Inflammatory macrophage treated with lipopolysaccharide for 4 hours (primary cell): ENCODE measurements at regions not wholly inside any gene's neighbourhood (a gene's known extent, or its start where the extent isn't known, plus 50 kb on each side); places are given as distances from the start of the nearest gene placed in this dataset.
A peak's percentile ranks its signal among the peaks of the same experiment; 100 is the strongest.
"Not testable (repeated sequence)": the region's sequence is repeated elsewhere in the genome, so short reads cannot be mapped to it uniquely, and the experiment has no call there.

Source experiments
- DNase-seq: peaks from one replicate; pipeline ENCODE4 v3.0.0-alpha.2; 2020

DNA sequence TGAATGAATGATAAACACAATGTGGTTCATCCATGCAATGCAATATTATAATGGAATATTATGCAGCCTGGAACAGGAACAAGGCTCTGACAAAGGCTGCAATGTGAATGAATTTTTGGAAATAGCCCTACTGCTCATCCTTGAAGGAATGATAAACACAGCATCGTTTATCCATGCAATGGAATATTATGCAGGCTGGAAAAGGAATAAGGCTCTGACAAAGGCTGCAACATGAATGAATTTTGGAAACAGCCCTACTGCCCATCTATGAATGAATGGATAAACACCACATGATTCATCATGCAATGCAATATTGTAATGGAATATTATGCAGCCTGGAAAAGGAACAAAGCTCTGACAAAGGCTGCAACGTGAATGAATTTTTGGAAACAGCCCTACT lies 159.4 kb downstream of the CRLF2 start:
- no peak for DNase-seq

DNA sequence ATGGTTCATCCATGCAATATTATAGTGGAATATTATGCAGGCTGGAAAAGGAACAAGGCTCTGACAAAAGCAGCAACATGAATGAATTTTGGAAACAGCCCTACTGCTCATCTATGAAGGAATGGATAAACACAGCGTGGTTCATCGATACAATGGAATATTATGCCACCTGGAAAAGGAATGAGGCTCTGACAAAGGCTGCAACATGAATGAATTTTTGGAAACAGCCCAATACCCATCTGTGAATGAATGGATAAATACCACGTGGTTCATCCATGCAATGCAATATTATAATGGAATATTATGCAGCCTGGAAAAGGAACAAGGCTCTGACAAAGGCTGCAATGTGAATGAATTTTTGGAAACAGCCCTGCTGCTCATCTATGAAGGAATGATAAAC lies 160.4 kb downstream of the CRLF2 start:
- DNase-seq: no peak

DNA sequence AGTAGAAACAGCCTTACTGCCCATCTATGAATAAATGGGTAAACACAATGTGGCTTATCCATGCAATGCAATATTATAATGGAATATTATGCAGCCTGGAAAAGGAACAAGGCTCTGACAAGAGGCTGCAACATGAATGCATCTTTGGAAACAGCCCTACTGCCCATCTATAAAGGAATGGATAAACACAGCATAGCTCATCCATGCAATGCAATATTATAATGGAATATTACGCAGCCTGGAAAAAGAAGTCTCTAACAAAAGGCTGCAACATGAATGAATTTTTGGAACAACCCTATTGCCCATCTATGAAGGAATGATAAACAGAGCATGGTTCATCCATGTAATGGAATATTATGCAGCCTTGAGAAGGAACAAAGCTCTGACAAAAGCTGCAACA lies 161.0 kb downstream of the CRLF2 start:
- no peak for DNase-seq

DNA sequence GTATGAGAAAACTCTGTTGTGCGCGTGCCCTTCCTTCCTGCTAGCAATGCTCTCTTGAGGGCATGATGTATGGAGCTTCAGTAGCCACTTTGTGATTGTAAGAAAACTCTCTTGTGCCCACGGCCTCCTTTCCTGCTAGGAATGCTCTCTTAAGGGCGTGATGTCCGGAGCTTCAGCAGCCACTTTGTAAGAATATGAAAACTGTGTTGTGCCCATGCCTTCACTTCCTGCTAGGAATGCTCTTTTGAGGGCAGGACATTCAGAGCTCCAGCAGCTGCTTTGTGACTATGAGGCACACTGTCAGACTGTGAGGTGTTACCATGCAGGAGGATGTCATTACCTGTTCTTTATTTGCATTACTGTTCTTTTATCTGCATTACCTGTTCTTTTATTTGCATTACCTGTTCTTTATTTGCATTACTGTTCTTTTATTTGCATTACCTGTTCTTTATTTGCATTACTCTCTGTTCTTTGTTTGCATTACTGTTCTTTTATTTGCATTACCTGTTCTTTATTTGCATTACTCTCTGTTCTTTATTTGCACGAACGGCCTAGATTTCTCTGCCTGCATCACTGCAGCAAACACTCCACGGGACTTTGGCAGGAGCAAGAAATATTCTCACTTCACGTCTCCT lies 166.7 kb downstream of the CRLF2 start:
- no peak for DNase-seq

DNA sequence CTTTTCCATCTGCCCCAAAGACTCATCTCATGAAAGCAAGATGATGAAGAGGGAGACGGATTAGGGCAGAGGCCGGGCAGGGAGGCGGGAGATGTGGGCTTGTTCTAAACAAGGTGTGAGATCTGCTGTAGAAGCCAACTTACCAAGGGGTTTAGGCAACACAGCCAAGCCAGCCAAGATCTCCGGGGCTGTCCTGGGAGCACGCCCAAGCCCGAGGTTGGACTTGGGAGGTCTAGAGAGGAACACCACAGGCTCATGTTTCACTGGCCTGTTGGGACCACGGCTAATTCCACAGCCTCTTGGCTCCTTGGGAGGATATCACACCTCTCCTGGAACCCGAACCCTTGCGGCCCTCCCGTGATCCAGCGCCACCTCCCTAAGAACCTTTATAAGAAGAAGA lies 171.4 kb downstream of the CRLF2 start:
- no peak for DNase-seq

DNA sequence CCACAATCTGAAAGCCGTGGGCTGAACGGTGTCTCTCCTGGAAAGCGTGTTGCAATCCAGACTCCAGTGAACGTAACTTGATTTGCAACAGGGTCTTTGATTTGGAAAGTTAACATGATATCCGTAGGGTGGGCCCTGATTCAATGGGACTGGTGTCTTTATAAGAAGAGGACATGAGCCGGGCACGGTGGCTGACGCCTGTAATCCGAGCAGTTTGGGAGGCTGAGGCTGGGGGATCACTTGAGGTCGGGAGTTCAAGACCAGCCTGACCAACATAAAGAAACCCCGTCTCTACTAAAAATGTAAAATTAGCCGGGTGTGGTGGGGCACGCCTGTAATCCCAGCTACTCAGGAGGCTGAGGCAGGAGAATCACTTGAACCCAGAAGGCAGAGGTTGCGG lies 176.5 kb downstream of the CRLF2 start:
- not testable (repeated sequence) for DNase-seq

DNA sequence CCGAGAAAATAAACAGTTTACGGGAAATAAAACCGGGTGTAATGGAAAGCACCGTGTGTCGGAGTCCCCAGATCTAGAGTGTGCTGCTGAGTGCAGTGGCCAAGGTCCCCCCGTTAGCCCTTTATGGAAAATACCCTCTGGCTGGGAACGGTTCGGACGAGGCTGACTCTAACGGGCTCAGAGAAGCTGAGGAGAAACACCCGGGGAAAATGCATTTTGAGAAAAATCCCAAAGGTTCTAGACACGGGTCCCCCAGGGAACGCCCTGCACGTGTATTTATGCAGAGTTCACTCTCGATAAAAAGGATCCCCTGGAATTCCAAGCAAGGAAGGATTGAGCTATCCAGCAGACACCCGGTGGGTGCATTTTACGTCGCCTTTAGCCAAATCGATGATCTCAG lies 177.2 kb downstream of the CRLF2 start:
- no peak for DNase-seq

DNA sequence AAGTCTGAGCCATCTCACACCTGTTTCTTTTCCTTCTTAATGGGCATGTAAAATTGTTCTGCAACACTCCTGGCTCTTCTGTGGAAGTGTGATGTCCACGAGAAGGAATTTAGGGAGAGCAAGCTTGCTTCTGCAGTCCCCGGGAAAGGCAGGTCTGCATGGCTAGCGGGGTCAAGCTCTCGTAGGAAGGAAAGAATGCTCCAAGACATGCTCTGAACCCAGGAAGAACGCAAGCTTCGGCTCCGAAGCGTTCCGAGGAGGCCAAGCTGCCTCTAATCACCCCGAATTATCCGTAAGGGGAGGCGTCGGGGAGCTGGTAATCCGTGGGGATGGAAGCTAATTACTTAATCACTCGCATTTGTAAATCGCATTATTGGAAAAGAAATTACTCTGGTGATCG lies 177.7 kb downstream of the CRLF2 start:
- DNase-seq: no peak

DNA sequence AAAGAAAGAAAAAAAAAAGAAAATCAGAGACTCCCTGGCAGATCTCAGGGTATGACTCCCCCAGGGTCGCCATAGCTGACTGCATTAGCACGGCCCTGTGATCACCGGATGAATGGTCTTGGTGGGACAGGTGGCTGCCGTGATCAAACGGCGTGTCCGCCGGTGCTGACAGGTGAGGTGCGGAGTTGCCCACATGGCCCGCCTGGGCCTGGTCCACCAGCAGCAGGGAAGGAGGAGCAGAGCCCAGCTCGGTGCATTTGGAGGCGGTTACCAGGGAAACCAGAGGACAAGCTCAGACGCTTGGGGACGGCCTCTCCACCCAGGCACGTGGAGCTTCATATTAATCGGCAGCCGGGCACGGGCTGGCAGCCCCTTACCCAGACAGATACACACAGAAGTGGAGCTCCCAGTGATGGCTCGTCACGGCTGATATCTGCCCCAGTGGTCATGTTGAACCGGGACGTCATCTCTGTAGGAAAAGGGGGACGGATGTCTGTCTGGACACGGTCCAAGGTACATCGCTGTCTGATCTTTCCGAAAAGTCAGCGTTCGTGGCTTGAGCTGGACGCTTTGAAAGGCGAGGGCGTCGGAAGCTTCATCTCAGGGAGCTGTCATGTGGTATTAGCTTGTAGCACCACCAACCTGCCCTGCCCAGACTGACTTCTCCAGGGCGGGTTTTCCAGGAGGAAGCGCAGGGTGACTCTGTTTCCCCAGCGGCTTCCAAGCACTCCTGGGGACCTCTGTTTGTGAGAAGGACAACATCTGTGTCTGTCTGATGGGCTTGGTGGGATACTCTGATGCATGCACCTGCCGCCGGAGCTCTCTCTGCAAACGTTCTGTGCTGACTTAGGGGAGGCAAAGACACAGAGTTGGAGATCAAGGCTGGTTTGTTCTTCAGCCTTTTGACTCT lies 180.7 kb downstream of the CRLF2 start:
- no peak for DNase-seq

DNA sequence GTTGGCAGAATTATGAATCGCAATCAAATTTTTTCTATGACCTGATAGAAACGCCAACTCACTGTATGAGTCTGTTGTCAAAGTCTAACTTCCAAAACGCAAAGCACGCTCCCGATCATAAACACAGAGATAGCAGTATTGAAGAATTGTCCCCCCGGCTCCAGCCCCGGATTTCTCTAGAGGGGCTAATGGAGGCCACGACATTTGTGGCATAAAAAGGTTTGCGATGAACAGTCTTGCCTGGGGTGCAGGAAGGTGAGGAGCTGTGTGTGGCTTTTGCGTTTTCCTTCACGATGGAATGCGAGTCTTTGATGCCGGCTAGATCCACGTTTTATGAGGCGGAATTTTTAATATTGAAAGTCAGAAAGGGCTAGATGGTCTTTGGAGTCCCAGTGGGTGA lies 183.0 kb downstream of the CRLF2 start:
- DNase-seq: no peak

DNA sequence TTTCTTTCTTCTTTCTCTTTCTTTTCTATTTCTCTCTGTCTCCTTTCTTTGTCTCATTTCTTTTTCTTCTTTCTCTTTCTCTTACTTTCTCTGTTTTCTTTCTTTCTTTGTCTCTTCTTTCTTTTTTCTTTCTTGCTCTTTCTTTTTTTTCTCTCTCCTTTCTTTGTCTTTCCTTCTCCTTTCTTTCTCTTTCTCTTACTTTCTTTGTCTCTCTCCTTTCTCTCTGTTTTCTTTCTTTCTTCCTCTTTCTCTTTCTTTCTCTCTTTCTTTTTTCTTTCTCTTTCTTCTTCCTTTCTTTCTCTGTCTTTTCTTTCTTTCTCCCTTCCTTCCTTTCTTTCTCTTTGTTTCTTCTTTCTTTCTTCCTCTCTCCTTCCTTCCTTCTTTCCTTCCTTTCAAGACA lies 184.8 kb downstream of the CRLF2 start:
- no peak for DNase-seq

DNA sequence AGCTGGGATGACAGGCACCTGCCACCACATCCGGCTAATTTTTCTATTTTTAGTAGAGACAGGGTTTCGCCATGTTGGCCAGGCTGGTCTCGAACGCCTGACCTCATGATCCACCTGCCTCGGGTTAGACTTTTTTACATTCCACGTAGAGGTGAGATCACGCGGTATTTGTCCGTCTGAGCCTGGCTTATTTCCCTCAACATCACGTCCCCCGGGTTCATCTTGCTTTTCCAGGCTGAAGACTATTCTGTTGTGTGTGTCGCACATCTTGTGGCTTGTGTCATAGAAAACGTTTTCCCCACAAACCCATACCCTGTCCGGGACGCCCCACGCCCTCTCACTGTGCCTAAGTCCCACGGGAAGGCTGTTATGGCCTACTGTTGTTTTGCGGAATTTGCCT lies 185.3 kb downstream of the CRLF2 start:
- peak; percentile 1 for DNase-seq

DNA sequence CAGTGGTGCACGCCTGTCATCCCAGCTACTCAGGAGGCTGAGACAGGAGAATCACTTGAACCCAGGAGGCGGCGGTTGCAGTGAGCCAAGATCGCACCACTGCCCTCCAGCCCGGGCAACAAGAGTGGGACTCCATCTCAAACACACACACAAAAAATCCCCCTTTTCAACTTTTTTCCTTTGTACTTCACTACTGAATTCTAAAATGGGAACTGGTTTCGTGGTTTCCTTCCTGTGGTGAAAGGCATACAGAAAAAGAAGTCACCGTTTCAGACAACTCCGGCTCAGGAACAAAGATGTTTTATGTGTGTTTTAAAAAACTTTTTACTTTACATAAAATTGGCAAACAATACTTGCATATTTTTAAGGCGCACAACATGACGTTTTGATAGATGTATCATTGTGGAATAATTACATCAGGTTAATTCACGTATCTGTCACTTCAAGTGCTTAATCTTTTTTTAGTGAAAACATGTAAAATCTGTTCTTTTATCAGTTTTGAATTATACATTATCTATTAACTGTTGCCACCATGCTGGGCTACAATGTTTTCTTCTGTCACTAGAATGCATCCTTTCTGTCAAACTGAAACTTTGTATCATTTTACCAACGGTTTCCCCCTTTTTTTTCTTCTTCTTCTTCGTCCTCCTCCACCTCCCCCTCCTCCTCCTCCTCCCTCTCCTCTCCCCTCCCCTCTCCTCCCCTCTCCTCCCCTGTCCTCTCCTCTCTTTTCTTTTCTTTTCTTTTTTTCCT lies 186.0 kb downstream of the CRLF2 start:
- peak; percentile 15 for DNase-seq

DNA sequence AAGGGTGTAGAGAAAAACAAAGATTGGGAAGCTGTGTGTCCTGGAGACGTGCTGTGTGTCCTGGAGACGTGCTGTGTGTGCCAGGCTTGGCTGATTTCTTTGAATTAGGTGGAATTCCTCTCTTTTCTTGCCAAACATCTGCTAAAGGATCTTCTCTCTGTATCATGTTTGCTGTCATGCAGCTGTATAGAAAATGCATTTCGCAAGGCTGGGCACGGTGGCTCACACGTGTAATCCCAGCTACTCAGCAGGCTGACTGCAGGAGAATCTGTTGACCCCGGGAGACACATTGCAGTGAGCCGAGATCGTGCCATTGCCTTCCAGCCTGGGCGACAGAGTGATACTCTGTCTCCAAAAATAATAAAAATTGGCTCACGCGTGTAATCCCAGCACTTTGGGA lies 187.0 kb downstream of the CRLF2 start:
- no peak for DNase-seq

DNA sequence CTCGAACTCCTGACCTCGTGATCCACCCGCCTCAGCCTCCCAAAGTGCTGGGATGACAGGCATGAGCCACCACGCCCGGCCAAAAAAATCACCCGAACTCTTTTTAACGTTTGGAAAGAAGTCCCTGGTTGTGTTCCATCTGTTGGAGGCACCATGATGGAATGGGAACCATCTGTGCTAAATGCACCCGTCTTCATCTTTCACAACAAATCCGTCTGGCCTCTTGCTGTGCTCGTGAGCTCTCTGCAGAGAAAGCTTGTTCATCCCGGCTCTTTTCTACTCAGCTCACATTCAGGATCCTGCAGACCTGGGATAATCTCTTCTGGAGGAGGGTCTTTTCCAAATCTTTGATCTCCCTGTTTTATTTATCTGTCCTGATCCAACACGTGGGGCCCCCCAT lies 188.8 kb downstream of the CRLF2 start:
- no peak for DNase-seq

DNA sequence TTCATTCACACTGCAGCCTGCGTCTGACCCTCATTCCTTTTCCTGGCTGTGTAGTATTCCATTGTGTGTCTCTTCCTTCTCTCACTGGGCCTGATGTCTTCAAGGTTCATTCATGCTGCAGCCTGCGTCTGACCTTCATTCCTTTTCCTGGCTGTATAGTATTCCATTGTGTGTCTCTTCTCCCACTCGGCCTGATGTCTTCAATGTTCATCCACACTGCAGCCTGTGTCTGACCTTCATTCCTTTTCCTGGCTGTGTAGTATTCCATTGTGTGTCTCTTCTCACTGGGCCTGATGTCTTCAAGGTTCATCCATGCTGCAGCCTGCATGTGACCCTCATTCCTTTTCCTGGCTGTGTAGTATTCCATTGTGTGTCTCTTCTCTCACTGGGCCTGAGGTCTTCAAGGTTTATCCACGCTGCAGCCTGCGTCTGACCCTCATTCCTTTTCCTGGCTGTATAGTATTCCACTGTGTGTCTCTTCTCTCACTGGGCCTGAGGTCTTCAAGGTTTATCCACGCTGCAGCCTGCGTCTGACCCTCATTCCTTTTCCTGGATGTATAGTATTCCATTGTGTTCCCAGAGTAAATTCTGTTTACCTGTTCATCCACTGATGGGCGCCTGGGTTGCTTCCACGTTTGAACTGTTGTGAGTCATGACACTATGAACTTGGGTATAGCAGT lies 191.0 kb downstream of the CRLF2 start:
- DNase-seq: not testable (repeated sequence)

DNA sequence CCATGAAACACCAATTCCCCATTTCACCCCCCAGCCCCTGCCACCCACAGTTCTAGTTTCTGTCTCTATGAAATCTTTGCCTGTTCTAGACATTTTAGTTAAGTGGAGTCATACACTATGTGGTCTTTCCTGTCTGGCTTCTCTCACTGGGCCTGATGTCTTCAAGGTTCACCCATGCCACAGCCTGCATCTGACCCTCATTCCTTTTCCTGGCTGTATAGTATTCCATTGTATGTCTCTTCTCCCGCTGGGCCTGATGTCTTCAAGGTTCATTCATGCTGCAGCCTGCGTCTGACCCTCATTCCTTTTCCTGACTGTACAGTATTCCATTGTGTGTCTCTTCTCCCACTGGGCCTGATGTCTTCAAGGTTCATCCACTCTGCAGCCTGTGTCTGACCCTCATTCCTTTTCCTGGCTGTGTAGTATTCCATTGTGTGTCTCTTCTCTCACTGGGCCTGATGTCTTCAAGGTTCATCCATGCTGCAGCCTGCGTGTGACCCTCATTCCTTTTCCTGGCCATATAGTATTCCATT lies 191.7 kb downstream of the CRLF2 start:
- no peak for DNase-seq

DNA sequence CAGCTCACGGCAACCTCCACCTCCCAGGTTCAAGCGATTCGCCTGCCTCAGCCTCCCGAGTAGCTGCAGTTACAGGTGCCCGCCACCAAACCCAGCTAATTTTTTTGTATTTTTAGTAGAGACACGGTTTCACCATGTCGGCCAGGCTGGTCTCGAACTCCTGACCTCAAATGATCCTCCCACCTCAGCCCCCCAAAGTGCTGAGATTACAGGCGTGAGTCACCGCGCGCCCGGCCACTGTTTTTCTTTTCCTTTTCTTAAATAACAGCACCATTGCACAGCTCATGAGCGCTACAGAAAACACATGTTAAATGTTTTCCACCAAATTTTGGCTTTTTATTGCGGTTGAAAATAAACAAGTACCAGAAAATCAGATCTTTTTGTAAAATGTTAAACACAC lies 195.5 kb downstream of the CRLF2 start:
- DNase-seq: not testable (repeated sequence)

DNA sequence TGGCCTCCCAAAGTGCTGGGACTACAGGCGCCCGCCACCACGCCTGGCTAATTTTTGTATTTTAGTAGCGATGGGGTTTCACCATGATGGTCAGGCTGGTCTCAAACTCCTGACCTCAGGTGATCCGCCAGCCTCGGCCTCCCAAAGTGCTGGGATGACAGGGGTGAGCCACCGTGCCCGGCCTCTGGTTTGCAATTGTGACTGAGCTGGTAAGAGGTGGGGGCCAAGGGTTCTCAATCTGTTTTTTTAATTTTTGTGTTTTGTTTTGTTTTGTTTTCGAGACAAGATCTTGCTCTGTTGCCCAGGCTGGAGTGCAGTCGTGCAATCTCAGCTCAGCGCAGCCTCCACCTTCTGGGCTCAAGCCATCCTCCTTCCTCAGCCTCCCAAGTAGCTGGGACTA lies 196.2 kb downstream of the CRLF2 start:
- not testable (repeated sequence) for DNase-seq

DNA sequence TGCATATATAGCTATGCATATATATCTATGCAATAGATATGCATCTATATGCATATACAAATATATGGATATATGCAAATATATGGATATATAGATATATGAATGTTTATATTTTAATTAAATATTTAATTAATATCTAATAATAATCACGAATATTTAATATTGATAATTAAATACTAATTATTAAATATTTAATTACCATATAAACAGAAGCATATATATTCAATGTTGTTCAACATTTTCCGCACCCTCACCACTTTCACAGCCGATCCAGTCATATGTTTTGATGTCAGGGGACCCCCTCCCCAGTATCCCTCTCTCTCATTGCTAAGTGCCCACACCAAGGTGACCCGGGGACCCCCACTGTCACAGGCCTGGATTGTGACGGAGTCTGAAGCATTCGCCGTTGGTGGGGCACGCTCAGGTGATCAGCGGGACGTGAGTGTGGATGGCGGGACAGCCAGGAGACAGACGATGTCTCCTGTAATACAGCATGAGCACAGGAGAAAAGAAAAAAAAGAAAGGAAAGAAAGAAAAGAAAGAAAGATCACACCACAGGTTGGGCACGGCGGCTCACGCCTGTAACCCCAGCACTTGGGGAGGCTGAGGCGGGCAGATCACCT lies 199.7 kb downstream of the CRLF2 start:
- DNase-seq: no peak

DNA sequence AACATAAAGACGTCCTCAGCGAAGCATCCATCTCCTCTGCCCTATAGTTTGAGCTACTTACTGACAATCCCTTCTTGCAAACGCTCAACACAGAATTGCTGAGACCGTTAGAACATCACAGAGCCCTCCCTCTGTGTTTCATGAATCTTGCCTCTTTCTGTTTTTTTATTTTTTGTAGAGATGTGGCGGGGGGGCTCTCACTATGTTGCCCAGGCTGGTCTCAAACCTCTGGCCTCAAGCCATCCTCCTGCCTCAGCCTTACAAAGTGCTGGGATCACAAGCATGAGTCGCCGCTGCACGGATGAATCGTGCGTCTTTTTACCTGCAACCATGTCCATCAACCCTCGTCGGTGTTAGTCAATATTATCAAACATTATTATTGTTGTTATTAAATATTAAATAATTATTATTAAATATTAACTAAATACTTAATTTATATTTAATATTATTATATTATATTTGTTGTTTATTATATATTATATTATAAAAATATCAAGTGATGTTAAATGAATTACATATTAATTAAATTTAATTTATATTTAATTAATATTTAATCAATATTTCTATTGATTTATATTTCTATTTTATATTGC lies 200.7 kb downstream of the CRLF2 start:
- DNase-seq: no peak

DNA sequence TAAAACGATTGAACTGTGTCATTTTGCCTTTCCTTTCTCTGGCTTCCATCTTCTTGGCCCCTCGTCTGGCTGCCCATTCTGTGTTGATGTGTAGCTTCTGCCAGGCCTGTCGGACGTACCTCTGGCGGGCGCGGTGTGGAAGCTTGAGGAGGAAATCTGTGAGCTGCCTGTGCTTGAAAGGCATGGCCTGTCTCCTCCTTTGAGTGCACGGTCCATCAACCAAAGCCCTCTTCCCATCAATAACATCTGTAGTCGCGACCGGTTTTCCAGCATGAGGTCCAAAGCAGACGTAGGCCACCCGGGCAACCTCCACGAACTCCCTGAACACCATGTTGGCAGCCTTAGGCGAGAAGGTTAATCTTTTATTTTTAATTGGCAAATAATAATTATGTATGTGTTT lies 202.7 kb downstream of the CRLF2 start:
- DNase-seq: no peak
